Fibroblast of lung (primary cell): ENCODE measurements at regions not wholly inside any gene's neighbourhood (a gene's known extent, or its start where the extent isn't known, plus 50 kb on each side); places are given as distances from the start of the nearest gene placed in this dataset.

ENCODE experiments used
- EZH2 ChIP-seq: IDR thresholded peaks from 2 replicates; pipeline ENCODE4 v1.5.1; 2012; ENCODE audit warnings: low read length, control low read depth, mild to moderate bottlenecking; ENCODE audit errors: missing control alignments
- TF ChIP-seq, protein P1 (sequence below), 2 donors: IDR thresholded peaks in 1 of 2; conservative IDR thresholded peaks in 1 of 2; 1 replicate in 1 of 2; 2 replicates in 1 of 2; pipeline ENCODE4 v1.5.1; 2011 to 2012; ENCODE audit warnings: low read length in 2 of 2, control low read depth in 1 of 2, inconsistent platforms in 1 of 2, low read depth in 1 of 2, mild to moderate bottlenecking in 1 of 2

DNA sequence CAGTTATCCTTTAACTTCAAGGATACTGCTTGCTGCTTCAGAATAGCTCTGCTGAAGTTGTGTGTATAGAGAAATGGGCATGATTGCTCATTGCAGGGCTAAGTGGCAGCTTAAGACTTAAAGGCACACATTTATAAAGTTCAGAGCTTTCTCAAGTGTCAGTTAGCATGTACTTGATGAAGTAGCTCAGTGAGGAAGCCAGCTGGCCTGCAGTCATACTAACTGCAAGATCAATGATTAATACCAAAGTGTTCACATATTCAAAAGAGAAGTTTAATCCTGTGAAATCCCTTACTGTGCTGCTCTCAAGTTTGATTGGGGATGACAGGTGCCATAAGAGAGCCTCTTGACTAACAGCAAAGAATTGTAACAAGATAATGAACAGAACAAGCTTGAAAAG lies 483.4 kb upstream of the NUDT12 start:
- TF ChIP-seq, protein P1, sequence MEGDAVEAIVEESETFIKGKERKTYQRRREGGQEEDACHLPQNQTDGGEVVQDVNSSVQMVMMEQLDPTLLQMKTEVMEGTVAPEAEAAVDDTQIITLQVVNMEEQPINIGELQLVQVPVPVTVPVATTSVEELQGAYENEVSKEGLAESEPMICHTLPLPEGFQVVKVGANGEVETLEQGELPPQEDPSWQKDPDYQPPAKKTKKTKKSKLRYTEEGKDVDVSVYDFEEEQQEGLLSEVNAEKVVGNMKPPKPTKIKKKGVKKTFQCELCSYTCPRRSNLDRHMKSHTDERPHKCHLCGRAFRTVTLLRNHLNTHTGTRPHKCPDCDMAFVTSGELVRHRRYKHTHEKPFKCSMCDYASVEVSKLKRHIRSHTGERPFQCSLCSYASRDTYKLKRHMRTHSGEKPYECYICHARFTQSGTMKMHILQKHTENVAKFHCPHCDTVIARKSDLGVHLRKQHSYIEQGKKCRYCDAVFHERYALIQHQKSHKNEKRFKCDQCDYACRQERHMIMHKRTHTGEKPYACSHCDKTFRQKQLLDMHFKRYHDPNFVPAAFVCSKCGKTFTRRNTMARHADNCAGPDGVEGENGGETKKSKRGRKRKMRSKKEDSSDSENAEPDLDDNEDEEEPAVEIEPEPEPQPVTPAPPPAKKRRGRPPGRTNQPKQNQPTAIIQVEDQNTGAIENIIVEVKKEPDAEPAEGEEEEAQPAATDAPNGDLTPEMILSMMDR (conservative IDR thresholded peaks at IDR 0.05 in 1 of 2, IDR thresholded peaks at IDR 0.05 in 1 of 2; ENCODE audit: low read depth in 1 of 2, low read length in 2 of 2), result no peak
- no peak for TF ChIP-seq EZH2
